Esophagus muscularis mucosa (tissue), 4 donors: ENCODE measurements at regions not wholly inside any gene's neighbourhood (a gene's known extent, or its start where the extent isn't known, plus 50 kb on each side); places are given as distances from the start of the nearest gene placed in this dataset.

Source experiments
- DNase-seq: peaks from one replicate; pipeline ENCODE4 v3.0.0-alpha.2; 2017; ENCODE audit errors: extremely low spot score
- H3K27ac ChIP-seq, 4 donors: fragments of 200-600 bp; sonication (generic); replicated peaks in 1 of 4; 1 replicate in 3 of 4; 2 replicates in 1 of 4; pipeline ENCODE4 v1.5.1; 2016 to 2019; ENCODE audit warnings: mild to moderate bottlenecking in 1 of 4
- H3K27me3 ChIP-seq, 4 donors: fragments of 200-600 bp; sonication (generic); one replicate each; pipeline versions ENCODE4 v1.5.1 to v1.6.0; 2016 to 2019
- H3K36me3 ChIP-seq, 4 donors: fragments of 200-600 bp; sonication (generic); one replicate each; pipeline ENCODE4 v1.5.1; 2016 to 2019
- H3K4me1 ChIP-seq, 4 donors: fragments of 200-600 bp; sonication (generic); one replicate each; pipeline ENCODE4 v1.5.1; 2016 to 2019
- H3K4me3 ChIP-seq, 4 donors: fragments of 200-600 bp; sonication (generic); 1 replicate in 2 of 4; 2 replicates in 2 of 4; pipeline ENCODE4 v1.5.1; 2016 to 2019; ENCODE audit warnings: mild to moderate bottlenecking in 4 of 4, moderate library complexity in 1 of 4
- H3K9me3 ChIP-seq, 4 donors: fragments of 200-600 bp; sonication (generic); 1 replicate in 3 of 4; 2 replicates in 1 of 4; pipeline ENCODE4 v1.5.1; 2016 to 2019
- CTCF ChIP-seq, 3 experiments: fragments of 200-600 bp in 2 of 3; fragments of 450-650 bp in 1 of 3; sonication (generic) in 2 of 3; IDR thresholded peaks; one replicate each; pipeline ENCODE4 v1.5.1; 2017 to 2019; ENCODE audit warnings: antibody characterized with exemption in 3 of 3, mild to moderate bottlenecking in 2 of 3, moderate library complexity in 1 of 3
- EP300 ChIP-seq: sonication (generic); formaldehyde crosslinking; IDR thresholded peaks from one replicate; pipeline ENCODE4 v1.6.1; 2017; ENCODE audit warnings: antibody characterized with exemption
- POLR2A ChIP-seq: fragments of 450-650 bp; IDR thresholded peaks from one replicate; pipeline ENCODE4 v1.6.1; 2017; ENCODE audit warnings: antibody characterized with exemption, moderate library complexity, mild to moderate bottlenecking, low read depth
- POLR2AphosphoS5 ChIP-seq, 2 donors: sonication (generic); formaldehyde crosslinking; IDR thresholded peaks; one replicate each; pipeline ENCODE4 v1.6.1; 2017; ENCODE audit warnings: antibody characterized with exemption in 2 of 2
- WGBS: methylation state at CpG from one replicate; pipeline ENCODE4 v1.1.5; 2018; 5-methylcytosine and 5-hydroxymethylcytosine counted together
- intact Hi-C: fragments of 100-400 bp; cut with DNase I; formaldehyde crosslinking; loops from one replicate; pipeline ENCODE4 v1.15.1; 2023

- no peaks in the 10 kb centered on the region for H3K9me3 ChIP-seq
- H3K4me1 ChIP-seq, result no peaks in the 10 kb centered on the region
- peak; percentile 78 for DNase-seq
- 91% methylated on average over 1 of the region's 1 CpG for WGBS
- H3K36me3 ChIP-seq, result no peaks in the 10 kb centered on the region
- intact Hi-C loops, result no loop called here
- no peak overlapping the region for H3K27ac ChIP-seq
- no peak for TF ChIP-seq POLR2A
- TF ChIP-seq CTCF (IDR thresholded peaks at IDR 0.05), result no peak
- no peak for TF ChIP-seq EP300
- TF ChIP-seq POLR2AphosphoS5 (IDR thresholded peaks at IDR 0.05), result no peak
- peaks cover 0 to 10% (median 0%) of the 10 kb centered on the region in 4 donors for H3K27me3 ChIP-seq
- H3K4me3 ChIP-seq, result no peak overlapping the region
Measured at GRCh38 chr6:159439651-159440050, 253.4 kb downstream of the SOD2 start.

GRCh38 chr6:159438106-159438505, 254.9 kb downstream of the SOD2 start:
- peak; percentile 57 for DNase-seq
- no peak for TF ChIP-seq POLR2A
- no peak for TF ChIP-seq CTCF (IDR thresholded peaks at IDR 0.05)
- no peak for TF ChIP-seq EP300
- no peak for TF ChIP-seq POLR2AphosphoS5 (IDR thresholded peaks at IDR 0.05)
- Histone ChIP-seq H3K27me3 (peaks cover 0 to 10% (median 0%) of the 10 kb centered on the region in 4 donors), H3K36me3 (no peaks in the 10 kb centered on the region), H3K27ac (no peak overlapping the region), H3K9me3 (peaks cover 0 to 11% (median 8%) of the 10 kb centered on the region in 4 donors), H3K4me1 (no peaks in the 10 kb centered on the region), H3K4me3 (no peak overlapping the region)
- intact Hi-C loops, result no loop called here
- 88% methylated on average over 2 of the region's 2 CpGs for WGBS

GRCh38 chr6:159436581-159436980, 256.5 kb downstream of the SOD2 start:
- Histone ChIP-seq H3K27ac (no peak overlapping the region), H3K27me3 (peaks cover 0 to 10% (median 0%) of the 10 kb centered on the region in 4 donors), H3K36me3 (no peaks in the 10 kb centered on the region), H3K4me3 (no peak overlapping the region), H3K9me3 (peaks cover 0 to 22% (median 14%) of the 10 kb centered on the region in 4 donors), H3K4me1 (no peaks in the 10 kb centered on the region)
- DNase-seq, result peak; percentile 70
- no peak for TF ChIP-seq POLR2A
- no peak for TF ChIP-seq CTCF (IDR thresholded peaks at IDR 0.05)
- no peak for TF ChIP-seq POLR2AphosphoS5 (IDR thresholded peaks at IDR 0.05)
- no peak for TF ChIP-seq EP300
- intact Hi-C loops, result no loop called here
- WGBS, result 72% methylated on average over 6 of the region's 6 CpGs

- H3K9me3 ChIP-seq, result peaks cover 0 to 22% (median 14%) of the 10 kb centered on the region in 4 donors
- 91% methylated on average over 9 of the region's 9 CpGs for WGBS
- DNase-seq, result peak; percentile 53
- intact Hi-C loops, result no loop called here
- H3K4me3 ChIP-seq, result no peak overlapping the region
- no peaks in the 10 kb centered on the region for H3K36me3 ChIP-seq
- H3K27me3 ChIP-seq, result peaks cover 0 to 10% (median 0%) of the 10 kb centered on the region in 4 donors
- TF ChIP-seq CTCF (IDR thresholded peaks at IDR 0.05), result no peak
- no peak for TF ChIP-seq POLR2AphosphoS5 (IDR thresholded peaks at IDR 0.05)
- TF ChIP-seq EP300, result no peak
- no peak for TF ChIP-seq POLR2A
- no peak overlapping the region for H3K27ac ChIP-seq
- H3K4me1 ChIP-seq, result no peaks in the 10 kb centered on the region
Measured at GRCh38 chr6:159435701-159436100, 257.3 kb downstream of the SOD2 start.

- Histone ChIP-seq H3K27ac (no peak overlapping the region), H3K36me3 (no peaks in the 10 kb centered on the region), H3K4me3 (no peak overlapping the region), H3K9me3 (peaks cover 0 to 22% (median 14%) of the 10 kb centered on the region in 4 donors), H3K27me3 (peaks cover 0 to 10% (median 0%) of the 10 kb centered on the region in 4 donors), H3K4me1 (no peaks in the 10 kb centered on the region)
- 57% methylated on average over 4 of the region's 4 CpGs for WGBS
- intact Hi-C loops, result no loop called here
- DNase-seq, result peak; percentile 50
- no peak for TF ChIP-seq EP300
- TF ChIP-seq POLR2A, result no peak
- no peak for TF ChIP-seq POLR2AphosphoS5 (IDR thresholded peaks at IDR 0.05)
- no peak for TF ChIP-seq CTCF (IDR thresholded peaks at IDR 0.05)
Measured at GRCh38 chr6:159434410-159434809, 258.6 kb downstream of the SOD2 start.
